ENCODE measurements at regions not wholly inside any gene's neighbourhood (a gene's known extent, or its start where the extent isn't known, plus 50 kb on each side); places are given as distances from the start of the nearest gene placed in this dataset.

- TF ChIP-seq, protein P1, sequence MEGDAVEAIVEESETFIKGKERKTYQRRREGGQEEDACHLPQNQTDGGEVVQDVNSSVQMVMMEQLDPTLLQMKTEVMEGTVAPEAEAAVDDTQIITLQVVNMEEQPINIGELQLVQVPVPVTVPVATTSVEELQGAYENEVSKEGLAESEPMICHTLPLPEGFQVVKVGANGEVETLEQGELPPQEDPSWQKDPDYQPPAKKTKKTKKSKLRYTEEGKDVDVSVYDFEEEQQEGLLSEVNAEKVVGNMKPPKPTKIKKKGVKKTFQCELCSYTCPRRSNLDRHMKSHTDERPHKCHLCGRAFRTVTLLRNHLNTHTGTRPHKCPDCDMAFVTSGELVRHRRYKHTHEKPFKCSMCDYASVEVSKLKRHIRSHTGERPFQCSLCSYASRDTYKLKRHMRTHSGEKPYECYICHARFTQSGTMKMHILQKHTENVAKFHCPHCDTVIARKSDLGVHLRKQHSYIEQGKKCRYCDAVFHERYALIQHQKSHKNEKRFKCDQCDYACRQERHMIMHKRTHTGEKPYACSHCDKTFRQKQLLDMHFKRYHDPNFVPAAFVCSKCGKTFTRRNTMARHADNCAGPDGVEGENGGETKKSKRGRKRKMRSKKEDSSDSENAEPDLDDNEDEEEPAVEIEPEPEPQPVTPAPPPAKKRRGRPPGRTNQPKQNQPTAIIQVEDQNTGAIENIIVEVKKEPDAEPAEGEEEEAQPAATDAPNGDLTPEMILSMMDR (IDR thresholded peaks at IDR 0.05), result no peak
- TF ChIP-seq POLR2AphosphoS5 (IDR thresholded peaks at IDR 0.05) (no peak), POLR2A (IDR thresholded peaks at IDR 0.05) (no peak)
These were observed 558.8 kb upstream of the CNTNAP2 start for GRCh38 chr7:145557805-145558204.

Data from breast epithelium (tissue), 3 donors.